HFFc6 (cell line): ENCODE measurements at regions not wholly inside any gene's neighbourhood (a gene's known extent, or its start where the extent isn't known, plus 50 kb on each side); places are given as distances from the start of the nearest gene placed in this dataset.

Experiments
- DNase-seq: peaks from one replicate; pipeline ENCODE4 v3.0.0-alpha.2; 2018
- H3K27ac Mint-ChIP-seq: 2 replicates; pipeline ENCODE4 v1.8.0; 2020; ENCODE audit warnings: mild to moderate bottlenecking, mixed read lengths
- H3K27me3 Mint-ChIP-seq: 2 replicates; pipeline ENCODE4 v1.8.0; 2021; ENCODE audit warnings: mild to moderate bottlenecking, moderate library complexity, mixed read lengths; ENCODE audit not compliant: insufficient read depth
- H3K36me3 Mint-ChIP-seq: 2 replicates; pipeline ENCODE4 v1.8.0; 2021; ENCODE audit warnings: low read depth, mixed read lengths
- H3K4me1 Mint-ChIP-seq: 2 replicates; pipeline ENCODE4 v1.8.0; 2020; ENCODE audit warnings: low read depth, mixed read lengths
- H3K4me3 Mint-ChIP-seq: 2 replicates; pipeline ENCODE4 v1.8.0; 2020; ENCODE audit warnings: mild to moderate bottlenecking, moderate library complexity, mixed read lengths
- H3K9me3 Mint-ChIP-seq: 2 replicates; pipeline ENCODE4 v1.8.0; 2020; ENCODE audit warnings: mild to moderate bottlenecking, mixed read lengths
- TF ChIP-seq, protein P1 (sequence below): fragments of 200-600 bp; sonication (generic); IDR thresholded peaks from 2 replicates; pipeline ENCODE4 v1.5.0; 2021; ENCODE audit warnings: antibody characterized with exemption, mild to moderate bottlenecking

- no peak for DNase-seq
- H3K4me1 Mint-ChIP-seq = no peaks in the 10 kb centered on the region
- H3K36me3 Mint-ChIP-seq = no peaks in the 10 kb centered on the region
- peaks cover 1% of the 10 kb centered on the region; the same call in 1 of the 2 replicates for H3K27me3 Mint-ChIP-seq
- TF ChIP-seq, protein P1, sequence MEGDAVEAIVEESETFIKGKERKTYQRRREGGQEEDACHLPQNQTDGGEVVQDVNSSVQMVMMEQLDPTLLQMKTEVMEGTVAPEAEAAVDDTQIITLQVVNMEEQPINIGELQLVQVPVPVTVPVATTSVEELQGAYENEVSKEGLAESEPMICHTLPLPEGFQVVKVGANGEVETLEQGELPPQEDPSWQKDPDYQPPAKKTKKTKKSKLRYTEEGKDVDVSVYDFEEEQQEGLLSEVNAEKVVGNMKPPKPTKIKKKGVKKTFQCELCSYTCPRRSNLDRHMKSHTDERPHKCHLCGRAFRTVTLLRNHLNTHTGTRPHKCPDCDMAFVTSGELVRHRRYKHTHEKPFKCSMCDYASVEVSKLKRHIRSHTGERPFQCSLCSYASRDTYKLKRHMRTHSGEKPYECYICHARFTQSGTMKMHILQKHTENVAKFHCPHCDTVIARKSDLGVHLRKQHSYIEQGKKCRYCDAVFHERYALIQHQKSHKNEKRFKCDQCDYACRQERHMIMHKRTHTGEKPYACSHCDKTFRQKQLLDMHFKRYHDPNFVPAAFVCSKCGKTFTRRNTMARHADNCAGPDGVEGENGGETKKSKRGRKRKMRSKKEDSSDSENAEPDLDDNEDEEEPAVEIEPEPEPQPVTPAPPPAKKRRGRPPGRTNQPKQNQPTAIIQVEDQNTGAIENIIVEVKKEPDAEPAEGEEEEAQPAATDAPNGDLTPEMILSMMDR = no peak
- H3K27ac Mint-ChIP-seq = no peak overlapping the region
- no peak overlapping the region for H3K4me3 Mint-ChIP-seq
- H3K9me3 Mint-ChIP-seq = no peaks in the 10 kb centered on the region
These were observed 163.6 kb upstream of the PALMD start for GRCh38 chr1:99482286-99482685.

DNA sequence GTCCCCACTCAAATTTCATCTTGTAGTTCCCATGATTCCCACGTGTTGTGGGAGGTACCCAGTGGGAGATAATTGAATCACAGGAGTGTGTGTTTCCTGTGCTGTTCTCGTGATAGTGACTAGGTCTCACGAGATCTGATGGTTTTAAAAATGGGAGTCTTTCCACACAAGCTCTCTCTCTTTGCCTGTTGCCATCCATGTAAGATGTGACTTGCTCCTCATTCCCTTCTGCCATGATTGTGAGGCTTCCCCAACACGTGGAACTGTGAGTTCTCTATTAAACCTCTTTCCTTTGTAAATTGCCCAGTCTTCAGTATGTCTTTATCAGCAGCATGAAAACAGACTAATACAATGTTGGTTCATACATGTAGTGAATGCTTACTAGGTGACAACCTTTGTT lies 163.2 kb upstream of the PALMD start:
- H3K9me3 Mint-ChIP-seq = no peaks in the 10 kb centered on the region
- H3K4me3 Mint-ChIP-seq = no peak overlapping the region
- H3K27me3 Mint-ChIP-seq = peaks cover 1% of the 10 kb centered on the region; the same call in 1 of the 2 replicates
- no peak for DNase-seq
- TF ChIP-seq, protein P1 = no peak
- no peak overlapping the region for H3K27ac Mint-ChIP-seq
- H3K36me3 Mint-ChIP-seq = no peaks in the 10 kb centered on the region
- no peaks in the 10 kb centered on the region for H3K4me1 Mint-ChIP-seq

GRCh38 chr1:99490031-99490430 lies 155.9 kb upstream of the PALMD start:
- Mint-ChIP-seq H3K9me3 (no peaks in the 10 kb centered on the region), H3K4me3 (no peak overlapping the region), H3K36me3 (no peaks in the 10 kb centered on the region), H3K4me1 (no peaks in the 10 kb centered on the region), H3K27me3 (peaks cover 8% of the 10 kb centered on the region; the same call in 1 of the 2 replicates), H3K27ac (no peak overlapping the region)
- TF ChIP-seq, protein P1 = no peak
- no peak for DNase-seq

GRCh38 chr1:99496067-99496466 lies 149.8 kb upstream of the PALMD start:
- Mint-ChIP-seq H3K4me3 (no peak overlapping the region), H3K36me3 (no peaks in the 10 kb centered on the region), H3K27me3 (peaks cover 5% of the 10 kb centered on the region; the same call in 1 of the 2 replicates), H3K27ac (no peak overlapping the region), H3K9me3 (no peaks in the 10 kb centered on the region), H3K4me1 (no peaks in the 10 kb centered on the region)
- TF ChIP-seq, protein P1 = no peak
- DNase-seq = no peak

GRCh38 chr1:99497690-99498089 lies 148.2 kb upstream of the PALMD start:
- no peak for DNase-seq
- Mint-ChIP-seq H3K9me3 (no peaks in the 10 kb centered on the region), H3K36me3 (no peaks in the 10 kb centered on the region), H3K27ac (no peak overlapping the region), H3K4me1 (no peaks in the 10 kb centered on the region), H3K4me3 (no peak overlapping the region), H3K27me3 (peaks cover 3% of the 10 kb centered on the region; the same call in 1 of the 2 replicates)
- TF ChIP-seq, protein P1 = no peak

GRCh38 chr1:99500541-99500940 lies 145.4 kb upstream of the PALMD start:
- H3K4me1 Mint-ChIP-seq = no peaks in the 10 kb centered on the region
- no peaks in the 10 kb centered on the region for H3K9me3 Mint-ChIP-seq
- no peak for DNase-seq
- H3K27ac Mint-ChIP-seq = no peak overlapping the region
- H3K4me3 Mint-ChIP-seq = no peak overlapping the region
- H3K27me3 Mint-ChIP-seq = peaks cover 3% of the 10 kb centered on the region
- TF ChIP-seq, protein P1 = no peak
- H3K36me3 Mint-ChIP-seq = no peaks in the 10 kb centered on the region
